CD1c-positive myeloid dendritic cell (primary cell): ENCODE measurements at regions not wholly inside any gene's neighbourhood (a gene's known extent, or its start where the extent isn't known, plus 50 kb on each side); places are given as distances from the start of the nearest gene placed in this dataset.

Source experiments
- DNase-seq: peaks from one replicate; pipeline ENCODE4 v3.0.0-alpha.2; 2016; ENCODE audit errors: extremely low spot score

DNA sequence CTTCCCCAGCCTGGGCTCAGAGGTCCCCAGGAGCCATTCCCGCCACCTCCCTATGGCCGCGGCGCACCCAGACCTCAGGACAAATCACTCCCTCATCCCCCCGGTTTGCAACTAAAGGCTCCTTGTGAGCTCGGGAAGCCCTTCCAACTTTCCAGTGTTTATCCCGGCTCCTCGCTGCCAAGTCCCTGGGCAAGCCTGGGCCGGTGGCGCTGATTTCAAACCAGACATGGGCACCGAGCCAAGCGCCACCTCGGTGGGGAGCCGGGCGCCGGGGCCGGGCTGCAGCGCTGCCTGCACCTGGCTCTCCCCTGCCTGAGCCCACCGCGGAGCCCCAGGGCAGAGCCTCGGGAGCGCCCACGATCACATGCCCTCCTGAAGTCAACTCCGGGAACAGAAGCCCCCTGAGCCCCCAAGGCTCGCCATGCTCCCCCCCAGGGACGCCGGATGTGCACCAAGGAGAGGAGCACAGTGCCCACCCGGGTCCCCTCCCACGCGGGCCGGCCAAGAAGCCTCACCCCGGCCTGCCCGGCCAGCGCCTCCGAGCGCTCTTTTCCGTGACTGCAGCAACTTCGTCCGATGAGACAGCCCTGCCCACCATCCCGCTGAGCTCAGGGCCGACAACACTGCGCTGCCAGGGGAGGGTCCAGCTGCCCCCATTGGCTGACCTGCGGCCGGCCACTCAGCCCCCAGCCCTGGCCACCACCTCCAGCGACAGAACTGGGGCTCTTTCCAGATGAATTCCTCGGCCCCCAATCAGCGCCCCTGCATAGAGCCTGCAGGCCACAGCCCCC lies 50.0 kb downstream of the NCOR2 start:
- DNase-seq, result no peak

DNA sequence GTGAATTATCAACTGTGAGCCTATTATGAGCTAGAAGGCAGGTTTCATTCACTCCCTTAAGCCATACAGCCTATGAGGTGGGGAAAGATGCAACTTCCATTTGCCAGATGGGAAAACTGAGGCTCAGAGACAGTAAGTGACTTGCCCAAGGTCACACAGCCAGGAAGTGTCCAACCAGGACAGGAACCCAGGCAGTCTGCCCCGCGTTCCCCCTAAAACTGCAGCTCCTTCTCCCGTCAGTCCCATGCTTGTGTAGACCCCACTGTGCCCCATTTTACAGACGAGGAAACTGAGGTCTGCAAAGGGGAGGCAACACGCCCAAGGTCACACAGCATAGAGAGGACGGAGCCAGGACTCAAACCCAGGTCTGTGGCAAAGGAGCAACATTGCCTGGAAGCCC lies 50.6 kb downstream of the NCOR2 start:
- DNase-seq, result no peak

DNA sequence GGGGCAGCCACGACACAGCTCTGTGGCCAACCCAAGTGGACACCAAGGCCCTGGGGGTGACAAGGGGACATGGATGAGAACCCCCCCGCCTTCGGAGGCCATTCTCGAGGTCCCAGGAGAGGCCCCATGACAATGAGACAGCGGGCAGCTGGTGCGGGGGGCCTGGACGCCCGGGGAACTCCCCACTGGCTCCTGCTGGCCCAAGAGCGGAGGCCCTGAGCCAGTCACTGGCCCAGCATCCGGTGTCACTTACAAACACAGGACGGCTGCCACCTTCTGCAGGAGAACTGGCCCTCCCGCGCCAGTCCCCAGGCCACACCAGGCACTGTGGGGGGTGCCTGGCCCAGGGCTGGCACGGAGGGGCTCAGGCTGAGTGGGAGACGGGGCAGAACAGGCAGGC lies 51.4 kb downstream of the NCOR2 start:
- DNase-seq, result no peak

DNA sequence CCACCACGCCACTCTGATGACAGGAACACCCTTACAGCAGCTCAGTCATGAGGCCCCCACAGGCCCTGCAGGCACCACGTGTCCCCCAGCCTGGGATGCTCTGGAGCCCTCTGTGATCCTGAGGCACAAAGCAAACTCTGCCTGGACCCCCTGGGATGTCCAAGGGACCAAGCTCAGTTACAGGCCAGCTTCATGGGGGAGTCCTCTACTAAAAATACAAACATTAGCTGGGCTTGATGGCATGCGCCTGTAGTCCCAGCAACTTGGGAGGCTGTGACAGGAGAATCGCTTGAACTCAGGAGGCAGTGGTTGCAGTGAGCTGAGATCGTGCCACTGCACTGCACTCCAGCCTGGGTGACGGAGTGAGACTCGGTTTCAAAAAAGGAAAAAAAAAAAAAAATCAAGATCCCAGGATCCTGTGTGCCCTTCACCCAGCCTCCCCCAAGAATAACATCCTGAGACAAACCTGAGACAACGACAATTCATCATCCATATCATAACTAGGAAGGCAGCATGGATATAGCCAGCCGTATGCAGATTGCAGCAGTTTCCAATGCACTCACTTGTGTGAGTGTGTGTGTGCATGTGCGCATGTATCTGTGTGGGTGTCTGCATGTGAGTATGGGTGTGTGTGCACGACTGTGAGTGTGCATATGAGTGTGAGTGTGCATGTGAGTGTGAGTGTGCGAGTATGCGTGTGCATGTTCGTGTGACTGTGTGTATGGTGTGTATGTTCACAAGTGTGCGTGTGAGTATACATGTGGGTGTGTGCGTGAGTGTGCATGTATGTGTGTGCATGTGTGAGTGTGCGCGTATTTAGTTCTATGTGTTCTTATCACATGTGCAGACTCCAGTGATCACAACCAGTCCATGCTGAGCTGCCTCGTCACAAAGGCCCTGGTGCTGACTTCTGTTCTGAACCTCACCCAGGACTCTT lies 52.1 kb downstream of the NCOR2 start:
- no peak for DNase-seq

DNA sequence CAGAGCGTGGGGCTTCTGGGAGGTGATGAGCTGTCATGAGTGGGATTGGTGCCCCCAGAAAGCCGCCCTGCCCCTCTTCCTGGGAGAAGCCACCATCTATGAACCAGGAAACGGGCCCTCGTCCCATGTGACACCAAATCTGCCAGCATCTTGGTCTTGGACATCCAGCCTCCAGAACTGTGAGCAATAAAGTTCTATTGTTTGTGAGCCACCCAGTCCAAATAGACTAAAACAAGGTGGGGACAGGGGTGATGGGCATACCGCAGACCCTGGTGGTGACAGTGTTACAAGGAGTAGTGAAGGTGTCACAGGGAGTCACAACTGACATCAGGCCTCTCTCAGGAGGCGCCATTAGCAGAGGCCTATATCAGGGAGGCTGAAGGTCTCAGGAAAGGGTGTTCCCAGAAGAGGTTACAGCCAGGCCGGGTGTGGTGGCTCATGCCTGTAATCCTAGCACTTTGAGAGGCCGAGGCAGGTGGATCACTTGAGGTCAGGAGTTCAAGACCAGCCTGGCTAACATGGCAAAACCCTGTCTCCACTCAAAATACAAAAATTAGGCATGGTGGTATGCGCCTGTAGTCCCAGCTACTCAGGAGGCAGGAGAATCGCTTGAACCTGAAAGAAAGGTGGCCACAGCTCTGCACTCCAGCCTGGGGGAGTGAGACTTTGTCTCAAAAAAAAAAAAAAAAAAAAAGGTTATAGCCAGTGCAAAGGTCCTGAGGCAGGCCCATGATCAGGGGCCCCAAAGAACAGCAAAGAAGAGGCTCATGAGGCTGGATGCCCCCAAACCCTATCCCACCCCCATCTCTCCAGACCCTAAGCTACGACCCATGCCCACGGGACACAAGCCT lies 53.0 kb downstream of the NCOR2 start:
- no peak for DNase-seq

DNA sequence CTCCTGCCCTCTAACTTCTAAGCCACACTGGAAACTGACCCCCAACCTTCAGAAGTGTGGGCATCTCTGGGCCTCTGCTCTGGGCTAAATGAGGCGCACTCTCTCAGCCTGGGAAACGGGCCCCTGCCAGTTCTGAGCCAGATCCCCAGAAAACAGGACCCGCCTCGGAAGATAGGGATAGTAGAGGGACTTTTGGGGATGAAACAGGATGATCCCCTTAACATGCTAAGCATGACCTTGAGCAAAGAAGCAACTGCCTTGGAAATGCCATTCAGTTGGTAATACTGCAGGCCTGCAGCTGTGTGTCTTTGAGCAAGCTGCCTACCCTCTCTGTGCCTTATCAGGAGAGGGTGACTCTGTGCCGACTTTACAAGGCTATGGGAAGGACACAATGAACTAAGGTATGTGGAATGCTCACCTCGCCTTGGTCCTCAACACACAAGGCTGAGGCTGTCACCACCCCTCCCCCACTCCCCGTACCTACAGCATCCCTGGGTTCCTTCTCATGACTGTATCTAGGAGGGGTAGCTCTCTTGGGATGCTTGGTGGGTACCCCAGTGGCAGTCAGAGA lies 54.0 kb downstream of the NCOR2 start:
- DNase-seq, result no peak

DNA sequence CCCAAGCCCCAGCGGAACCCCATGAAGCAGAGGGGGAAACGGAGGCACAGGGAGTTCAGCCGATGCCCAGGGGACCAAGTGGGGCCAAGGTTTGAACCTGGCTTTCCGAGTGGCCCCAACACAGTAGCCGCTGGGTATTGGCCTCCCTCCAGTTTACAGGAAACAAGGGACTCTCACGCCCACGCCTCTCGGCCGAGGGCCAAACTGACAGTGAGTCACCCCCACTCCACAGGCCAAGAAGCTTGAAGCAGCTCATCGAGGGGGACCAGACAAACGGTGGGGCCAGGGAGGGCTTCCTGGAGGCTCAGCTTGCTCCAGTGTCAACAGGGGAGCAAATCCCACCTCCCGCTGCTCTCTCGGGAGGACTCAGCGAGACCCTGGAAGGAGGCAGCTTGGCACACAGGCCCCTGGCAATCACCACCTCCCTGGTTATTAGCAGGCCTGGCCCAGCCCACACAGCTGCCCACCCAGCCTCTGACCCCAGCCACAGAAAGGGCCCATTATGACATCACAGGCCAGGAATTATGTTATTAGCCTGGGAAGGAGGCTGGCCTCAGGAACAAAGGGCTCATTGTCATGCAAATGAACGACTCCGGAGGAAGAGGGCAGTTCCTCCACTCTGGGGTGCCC lies 54.6 kb downstream of the NCOR2 start:
- peak; percentile 94 for DNase-seq

DNA sequence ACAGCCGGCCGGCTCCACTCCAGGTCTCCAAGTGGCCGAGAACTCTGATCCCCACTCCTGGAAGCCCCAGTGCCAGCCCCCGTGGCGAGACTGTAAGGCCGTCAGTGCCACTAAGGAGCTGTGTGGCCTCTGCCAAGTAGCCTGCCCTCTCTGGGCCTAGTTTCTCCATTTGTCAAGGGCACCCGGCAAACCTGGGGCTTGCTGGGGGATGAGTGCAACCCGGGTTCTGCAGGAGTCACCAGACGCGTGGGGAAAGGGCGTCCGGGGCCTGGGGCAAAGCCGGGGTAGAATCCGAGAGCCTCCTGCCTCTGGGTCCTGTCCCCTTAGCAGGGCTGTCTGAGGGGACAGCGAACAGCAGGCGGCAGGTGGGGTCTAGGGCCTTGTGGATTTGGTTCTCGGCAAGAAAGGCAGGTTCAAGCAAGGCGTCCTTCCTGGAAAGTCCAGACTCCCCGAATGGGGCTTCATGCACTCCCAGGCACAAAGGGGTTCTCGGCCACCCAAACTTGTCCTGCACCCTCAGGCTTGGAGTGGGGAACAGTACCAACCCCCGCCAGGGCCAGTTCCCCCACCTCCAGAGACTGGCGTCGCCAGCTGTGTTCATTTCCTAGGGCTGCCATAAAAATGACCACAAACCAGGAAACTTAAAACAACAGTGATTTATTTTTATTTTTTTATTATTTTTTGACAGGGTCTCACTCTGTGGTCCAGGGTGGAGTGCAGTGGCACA lies 56.0 kb downstream of the NCOR2 start:
- no peak for DNase-seq

DNA sequence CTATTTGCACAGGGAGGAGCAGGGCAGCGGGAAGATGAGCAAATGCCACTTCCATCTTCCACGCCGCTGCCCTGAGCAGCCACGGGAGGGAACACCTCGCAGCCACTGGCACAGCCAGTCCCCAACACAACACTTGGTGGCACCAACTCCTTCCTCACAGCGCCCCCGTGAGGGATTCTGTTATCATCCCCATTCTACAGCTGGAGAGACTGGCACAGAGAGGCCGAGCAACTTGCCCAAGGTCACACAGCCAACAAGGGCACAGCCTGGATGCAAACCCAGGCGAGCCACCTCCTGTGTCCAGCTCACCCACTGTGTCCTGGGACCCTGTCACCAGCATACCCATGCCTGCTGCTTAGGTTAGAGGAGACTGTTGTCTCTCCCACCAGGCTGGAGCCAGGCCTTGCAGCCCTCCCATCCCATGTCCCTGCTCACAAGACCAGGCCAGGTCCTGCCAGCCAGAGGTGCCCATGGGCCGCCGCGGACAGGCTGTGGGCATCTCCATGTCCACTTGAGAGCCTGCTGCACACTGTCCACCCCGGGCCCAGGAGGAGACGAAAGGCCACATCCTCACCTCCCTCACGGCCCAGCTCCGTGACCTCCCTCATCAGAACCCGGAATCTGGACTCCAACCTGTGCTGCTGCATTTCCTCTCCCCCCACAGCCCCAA lies 57.0 kb downstream of the NCOR2 start:
- DNase-seq, result no peak

DNA sequence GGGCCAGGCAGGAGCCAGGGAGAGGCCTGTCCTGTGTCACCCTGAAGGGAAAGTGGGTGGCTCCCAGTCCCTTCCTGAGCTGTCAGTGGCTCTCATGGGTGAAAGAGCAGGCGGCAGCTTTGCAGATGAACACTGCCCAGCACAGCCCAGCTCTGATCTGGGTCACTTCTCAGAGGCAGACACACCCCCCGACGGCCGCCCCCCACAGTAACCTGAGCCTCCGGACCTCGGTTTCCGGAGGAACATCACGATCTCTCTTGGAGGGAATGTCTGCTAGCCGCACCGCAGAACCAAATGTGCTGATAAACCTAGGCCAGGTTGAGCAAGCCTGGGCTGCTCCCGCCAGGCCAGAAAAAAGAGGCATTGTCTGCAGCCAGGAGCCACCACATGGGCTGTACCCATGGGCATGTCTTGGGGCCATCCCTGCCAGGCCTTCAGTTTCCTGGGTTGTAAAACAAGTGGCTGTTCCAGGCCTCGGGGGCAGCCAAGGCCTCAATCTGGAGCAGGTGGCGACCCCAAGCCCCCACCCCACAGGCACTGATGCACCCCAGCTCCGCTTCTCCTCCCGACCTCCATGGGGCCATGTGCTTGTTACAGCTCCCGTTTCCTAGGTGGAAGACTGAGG lies 57.6 kb downstream of the NCOR2 start:
- DNase-seq, result no peak

DNA sequence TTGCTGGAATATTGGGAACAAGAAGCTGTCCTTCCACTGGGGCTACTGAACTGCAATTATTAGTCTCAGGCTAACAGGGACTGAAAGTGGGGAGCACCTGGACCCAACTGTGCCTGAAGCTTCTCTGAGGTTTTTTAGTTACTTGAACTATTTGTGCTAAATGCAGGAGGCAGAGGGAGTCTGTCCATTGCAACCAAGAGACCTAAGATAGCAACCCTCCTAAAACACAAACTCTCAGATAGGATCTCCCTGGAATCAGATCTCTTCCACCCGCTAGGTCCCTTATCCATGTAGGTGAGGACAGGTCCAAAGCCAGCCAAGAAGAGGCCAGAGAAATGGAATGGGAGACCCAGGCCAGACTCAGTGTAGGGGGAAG lies 58.1 kb downstream of the NCOR2 start:
- DNase-seq, result no peak

DNA sequence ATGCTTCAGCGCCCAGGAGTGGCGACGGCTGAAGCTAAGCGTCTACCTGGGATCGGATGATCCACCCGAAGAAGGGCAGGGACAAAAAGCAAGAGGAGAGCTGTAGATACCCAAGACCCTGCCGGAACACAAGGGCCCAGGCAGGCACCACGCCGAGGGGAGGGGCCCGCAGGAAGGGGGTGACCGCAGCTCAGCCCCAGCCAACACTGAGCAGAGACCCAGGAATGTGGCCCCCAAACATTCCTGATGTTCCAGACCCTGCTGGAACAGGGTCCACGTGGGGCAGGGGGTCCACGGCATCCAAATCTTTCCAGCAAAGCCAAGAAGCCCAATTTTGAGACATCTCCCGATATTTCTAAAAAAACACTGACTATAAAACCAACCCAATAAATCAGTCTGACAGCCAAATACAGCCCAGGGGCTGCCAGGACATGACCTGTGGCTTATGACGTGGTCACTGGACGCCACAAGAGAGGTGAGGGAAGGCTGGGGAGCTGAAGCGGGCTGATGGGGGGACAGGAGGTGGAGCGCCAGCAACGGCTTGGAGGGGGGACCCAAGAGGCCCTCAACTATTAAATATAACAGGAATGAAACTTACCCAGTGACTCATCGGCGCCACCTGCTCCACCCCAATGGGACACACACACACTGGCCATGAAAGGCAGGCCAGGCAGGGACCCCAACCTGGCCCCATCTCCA lies 58.9 kb downstream of the NCOR2 start:
- no peak for DNase-seq

DNA sequence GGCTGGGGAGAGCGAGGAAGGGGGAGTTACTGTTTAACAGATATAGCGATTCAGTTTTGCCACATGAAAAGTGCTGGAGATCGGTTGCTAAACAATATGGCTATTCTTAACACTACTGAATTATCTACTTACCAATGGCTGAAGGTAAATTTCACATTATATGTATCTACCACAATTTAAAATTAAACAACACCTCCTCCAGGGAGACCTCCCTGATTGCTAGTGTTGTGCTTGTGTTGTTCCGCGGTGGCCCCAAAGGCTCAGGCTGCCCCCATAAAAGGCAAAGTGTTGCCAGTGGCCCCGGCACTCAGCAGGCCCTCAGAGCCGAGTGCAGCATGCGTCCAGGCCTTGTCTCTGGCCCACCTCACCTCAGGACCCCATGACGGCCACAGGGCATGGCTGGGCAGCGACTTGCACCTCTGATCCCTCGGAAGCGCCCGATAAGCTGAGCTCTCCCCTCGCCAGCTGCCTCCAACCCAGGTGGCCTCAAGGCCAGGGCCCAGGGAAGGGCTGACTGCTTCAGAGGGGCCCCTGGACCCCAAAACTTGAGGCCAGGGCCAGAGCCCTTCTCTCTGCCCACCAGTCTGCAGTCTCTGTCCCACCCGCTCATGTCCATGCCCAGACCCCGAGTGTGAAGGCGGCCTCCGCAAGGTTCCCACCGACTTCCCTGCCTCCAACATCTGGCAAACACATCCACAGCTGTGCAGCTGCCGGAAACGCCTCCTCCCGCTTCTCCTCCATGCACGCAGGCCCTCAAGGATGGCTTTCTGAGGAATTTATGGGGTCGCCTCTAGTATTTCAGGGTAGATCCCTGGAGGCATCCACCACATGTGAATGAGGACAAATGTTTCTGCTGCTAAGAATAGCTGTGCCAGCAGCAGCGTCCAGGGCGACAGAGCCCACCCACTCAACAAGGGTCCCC lies 60.0 kb downstream of the NCOR2 start:
- no peak for DNase-seq

DNA sequence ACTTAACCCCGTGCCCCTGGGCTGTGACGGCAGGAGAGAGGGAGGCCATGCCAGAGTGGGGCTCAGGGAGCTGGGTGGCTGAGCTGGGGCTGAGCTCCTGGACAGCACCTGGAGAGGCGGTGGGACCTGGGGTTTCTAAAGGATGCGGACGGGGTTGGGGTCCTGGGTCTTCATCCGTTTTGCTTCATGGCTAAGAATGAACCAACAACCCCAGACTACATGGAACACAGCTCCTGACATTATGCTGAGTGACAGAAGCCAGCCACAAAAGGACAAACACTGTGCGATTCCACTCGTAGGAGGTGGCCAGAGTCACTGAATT lies 60.6 kb downstream of the NCOR2 start:
- DNase-seq, result no peak

DNA sequence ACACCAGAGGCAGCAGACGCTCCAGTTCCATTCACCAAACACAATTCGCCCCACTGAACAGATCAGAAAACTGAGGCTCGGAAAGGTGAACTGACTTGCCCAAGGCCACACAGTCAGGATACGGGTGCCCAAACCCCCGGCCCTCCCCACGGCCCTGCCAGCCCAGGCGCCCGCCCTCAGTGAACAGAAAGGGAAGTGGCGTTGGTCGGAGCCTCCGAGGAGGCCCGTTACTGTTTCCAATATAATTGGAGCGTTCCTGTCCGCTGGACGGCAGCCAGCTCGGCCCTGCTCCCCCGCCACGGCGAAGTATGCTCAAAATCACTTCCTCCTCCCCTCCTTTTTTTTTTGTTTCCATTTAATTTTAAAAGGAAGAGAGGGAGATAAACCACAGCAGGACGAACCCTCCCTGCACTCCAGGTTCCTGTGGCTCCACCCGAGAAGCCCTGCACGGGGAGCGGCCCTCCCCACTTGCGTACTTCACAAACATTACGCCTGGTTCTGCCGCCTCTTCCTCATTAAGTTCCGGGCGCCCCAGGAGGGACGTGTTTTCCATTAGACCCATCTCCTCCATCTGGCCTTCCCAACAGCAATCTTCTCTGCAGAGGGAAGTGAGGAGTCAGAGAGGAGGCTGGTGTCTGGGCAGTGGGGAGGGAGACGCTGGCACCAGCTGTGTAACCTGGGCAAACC lies 61.1 kb downstream of the NCOR2 start:
- DNase-seq, result peak; percentile 92

DNA sequence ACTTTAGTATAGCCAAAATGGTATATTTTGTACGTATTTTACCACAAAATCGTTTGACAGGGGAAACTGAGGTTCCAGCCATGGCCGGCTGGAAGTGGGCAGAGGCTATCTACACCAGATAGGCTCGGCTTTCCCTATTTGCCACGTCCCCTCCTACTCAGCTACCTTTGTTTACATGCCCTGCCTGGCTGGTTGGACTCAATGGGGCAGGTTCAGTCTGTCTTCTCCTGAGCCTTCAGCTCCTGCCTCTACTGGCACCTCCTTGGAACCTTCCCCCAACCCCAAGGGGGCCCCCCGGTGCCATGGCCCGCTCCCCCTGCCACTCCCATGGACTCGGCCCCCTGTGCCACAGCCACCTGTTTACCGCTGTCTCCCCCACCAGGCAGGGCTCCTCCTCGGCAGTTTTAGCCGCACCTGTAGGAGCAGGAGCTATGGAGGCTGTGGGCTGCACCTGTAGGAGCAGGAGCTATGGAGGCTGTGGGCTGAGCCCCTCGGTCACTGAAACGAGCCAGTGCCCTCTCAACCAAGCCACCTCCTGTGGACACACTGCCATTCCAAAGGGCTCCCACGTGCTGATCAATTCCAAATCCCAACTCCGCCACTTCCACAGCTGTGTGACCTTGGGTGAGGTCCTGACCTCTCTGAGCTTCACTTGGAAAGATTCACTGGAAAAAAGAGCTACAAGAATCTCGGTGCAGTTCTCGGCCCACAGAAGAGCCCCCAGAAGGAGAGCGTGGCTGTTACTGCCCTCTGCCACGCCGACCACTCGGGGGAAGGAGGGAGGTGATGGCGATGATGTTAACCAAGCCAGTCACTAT lies 62.2 kb downstream of the NCOR2 start:
- DNase-seq, result no peak
